ENCODE measurements at regions not wholly inside any gene's neighbourhood (a gene's known extent, or its start where the extent isn't known, plus 50 kb on each side); places are given as distances from the start of the nearest gene placed in this dataset.
"Not testable (repeated sequence)": the region's sequence is repeated elsewhere in the genome, so short reads cannot be mapped to it uniquely, and the experiment has no call there.

DNA sequence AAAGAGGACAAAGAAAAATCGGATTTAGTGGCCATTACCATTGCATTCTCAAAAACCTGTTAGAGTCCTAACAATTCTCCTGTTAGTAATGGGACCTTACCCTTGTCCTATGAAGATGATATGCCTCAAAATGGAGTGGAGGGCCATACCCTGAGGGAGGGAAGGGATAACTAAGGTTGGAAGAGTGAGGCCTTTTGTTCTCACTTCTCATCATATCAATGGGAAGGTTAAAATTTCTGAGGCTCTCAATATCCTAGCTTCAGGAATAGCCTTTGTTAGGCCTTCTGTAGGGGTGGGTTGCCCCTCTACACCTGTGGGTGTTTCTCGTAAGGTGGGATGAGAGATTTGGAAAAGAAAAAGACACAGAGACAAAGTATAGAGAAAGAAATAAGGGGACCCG, 109.4 kb upstream of the SGIP1 start:
- DNase-seq (ENCODE audit: low read depth), result not testable (repeated sequence)

GRCh38 chr1:66426239-66426853, 107.6 kb upstream of the SGIP1 start:
- DNase-seq (ENCODE audit: low read depth), result no peak

DNA sequence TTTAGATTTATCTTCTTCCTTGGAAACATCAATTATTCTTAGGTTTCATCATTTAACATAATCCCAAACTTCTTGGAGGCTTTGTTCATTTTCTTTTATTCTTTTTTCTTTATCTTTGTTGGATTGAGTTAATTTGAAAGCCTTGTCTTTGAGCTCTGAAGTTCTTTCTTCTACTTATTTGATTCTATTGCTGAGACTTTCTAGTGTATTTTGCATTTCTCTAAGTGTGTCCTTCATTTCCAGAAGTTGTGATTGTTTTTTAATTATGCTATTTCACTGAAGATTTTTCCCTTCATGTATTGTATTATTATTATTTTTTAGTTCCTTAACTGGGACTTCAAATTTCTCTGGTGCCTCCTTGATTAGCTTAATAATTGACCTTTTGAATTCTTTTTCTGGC, 103.1 kb upstream of the SGIP1 start:
- DNase-seq (ENCODE audit: low read depth), result not testable (repeated sequence)

DNA sequence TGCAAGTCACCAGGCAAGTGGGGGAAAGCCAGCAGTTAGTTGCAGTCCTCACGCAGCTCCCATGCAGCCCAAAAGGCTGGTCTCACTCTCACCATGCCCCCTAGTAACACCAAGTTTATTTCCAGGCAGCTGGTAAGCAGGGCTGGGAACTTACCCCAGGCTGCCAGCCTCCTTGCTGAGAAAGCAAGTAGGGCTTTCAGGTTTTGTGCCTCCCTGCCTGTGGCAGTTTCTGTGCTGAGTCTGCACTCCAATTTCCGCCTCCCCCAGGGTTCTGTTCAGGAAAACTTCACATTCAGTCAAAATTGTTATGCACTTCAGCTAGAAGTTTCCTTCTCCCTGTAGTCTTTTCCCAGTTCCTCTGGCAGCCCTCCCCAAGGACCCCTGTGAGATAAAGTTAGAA, 102.0 kb upstream of the SGIP1 start:
- DNase-seq (ENCODE audit: low read depth), result no peak

DNA sequence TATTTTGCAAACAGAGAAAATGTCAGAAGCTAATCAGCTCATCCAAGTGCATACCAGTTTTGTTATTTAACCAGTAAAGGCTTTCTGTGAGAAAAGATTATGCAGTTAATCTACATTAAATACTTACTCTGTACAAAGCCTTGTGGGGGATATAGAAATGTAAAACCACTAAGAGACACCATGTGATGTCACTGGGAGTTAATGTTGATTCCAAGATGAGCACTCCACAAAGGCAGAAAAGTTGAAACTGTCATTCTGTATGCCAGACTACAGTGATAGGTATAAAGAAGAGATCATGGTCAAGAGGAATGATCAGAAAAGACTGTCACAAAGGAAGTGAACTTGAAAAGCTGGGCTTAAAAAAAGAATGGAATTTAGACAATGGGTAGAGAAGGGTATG, 100.3 kb upstream of the SGIP1 start:
- DNase-seq (ENCODE audit: low read depth), result no peak

- DNase-seq (ENCODE audit: low read depth), result no peak
Observed at GRCh38 chr1:66434096-66434495, 99.9 kb upstream of the SGIP1 start.

DNA sequence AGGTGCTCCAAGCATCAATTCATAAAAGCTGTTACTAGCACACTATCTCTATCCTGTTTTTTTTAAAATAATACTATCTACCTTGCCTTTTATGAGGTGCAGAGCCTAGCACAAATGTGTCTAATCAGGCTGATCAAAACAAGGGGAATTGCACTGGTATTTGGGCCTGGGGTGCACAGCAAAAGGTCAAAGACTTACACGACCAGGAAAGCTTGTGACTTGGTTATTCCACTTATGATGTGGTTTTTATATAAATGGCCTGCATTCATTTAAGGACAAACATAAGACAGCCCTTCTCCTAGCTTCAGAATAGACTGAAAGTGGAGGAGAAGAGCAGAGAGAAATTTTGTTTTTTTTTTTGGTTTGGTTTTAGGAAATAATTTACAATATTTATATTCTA, 98.4 kb upstream of the SGIP1 start:
- no peak for DNase-seq (ENCODE audit: low read depth)

DNA sequence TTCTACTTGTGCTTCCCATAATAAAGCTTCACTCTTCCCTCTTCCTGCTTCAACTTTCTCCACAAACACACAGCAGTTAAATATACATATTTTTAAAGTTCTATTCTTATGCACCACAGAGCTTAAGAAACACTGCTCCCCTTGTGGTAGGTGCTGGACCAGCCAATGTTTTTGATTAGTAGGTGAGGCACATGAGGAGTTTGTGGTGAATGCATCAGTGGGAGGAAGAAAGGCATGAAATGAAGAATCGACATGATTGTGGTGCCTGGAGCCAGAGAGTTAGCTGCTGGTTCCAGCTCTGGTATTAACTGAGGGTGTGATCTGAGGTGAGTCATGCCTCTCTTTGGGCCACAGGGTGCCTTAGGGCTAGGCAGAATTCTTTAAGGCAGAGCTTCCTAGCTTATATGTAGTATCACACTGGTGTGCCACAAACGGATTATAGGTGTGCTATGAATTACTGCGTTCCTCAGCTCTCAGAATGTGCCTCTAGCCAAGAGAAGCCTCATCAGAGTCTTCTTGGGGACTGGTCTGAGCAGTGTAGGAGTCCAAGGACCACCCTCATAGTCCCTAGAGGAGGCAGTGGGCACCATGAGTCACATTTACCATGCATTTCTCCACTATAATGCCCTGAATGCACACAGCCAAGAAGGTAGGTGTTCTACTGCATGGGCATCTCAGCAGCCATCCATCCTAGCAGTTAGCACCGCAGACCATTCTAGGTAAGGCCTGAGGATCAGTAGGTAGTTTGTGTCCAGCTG, 97.4 kb upstream of the SGIP1 start:
- peak; percentile 14 for DNase-seq (ENCODE audit: low read depth)

DNA sequence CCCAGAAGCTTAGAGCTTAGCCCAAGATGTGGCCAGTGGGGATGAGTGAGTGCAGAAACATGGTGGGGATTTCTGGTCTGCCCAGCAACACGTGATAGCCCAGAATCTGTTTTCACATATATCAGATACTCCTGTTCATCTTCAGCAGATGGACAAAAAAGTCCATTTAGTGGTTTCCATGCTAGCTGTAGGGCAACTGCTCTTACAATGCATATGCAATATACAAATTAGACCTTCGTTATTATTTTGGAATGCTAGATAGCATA, 96.9 kb upstream of the SGIP1 start:
- no peak for DNase-seq (ENCODE audit: low read depth)

DNA sequence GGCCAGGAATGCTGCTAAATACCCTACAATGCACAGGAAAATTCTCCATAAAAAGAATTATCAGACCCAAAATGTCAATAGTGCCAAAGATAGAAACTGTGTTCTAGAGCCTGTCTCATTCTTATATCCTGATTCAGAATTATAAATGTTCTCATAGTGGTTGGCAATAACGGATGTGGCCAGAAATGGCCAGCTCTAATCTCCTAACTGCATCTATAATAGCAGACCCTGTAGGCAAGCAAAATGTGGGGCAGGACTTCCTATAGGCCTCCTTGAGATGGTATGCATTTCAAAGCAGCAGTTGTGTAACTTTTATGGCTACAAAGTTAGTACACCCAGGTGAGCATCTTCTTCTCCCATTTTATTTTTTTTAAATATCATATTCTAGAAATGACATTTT, 95.9 kb upstream of the SGIP1 start:
- no peak for DNase-seq (ENCODE audit: low read depth)

DNA sequence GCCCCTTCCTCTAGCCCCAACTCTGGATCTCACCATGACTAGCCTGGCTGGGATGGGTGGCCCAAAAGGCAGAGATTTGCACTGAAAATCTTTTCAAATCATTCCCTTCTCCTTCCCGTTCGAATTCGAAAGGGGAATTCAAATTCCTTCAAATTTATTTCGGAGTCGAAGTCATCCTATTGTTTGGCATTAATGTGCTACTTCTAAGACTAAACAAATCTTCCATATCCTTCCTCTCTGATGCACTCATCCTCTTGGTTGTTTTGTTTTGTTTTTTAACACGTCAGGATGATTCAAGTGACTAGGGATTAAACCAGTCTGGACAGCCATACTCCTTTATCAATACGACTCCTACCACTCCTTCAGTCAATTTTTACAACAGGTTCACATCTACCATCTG, 95.5 kb upstream of the SGIP1 start:
- no peak for DNase-seq (ENCODE audit: low read depth)

DNA sequence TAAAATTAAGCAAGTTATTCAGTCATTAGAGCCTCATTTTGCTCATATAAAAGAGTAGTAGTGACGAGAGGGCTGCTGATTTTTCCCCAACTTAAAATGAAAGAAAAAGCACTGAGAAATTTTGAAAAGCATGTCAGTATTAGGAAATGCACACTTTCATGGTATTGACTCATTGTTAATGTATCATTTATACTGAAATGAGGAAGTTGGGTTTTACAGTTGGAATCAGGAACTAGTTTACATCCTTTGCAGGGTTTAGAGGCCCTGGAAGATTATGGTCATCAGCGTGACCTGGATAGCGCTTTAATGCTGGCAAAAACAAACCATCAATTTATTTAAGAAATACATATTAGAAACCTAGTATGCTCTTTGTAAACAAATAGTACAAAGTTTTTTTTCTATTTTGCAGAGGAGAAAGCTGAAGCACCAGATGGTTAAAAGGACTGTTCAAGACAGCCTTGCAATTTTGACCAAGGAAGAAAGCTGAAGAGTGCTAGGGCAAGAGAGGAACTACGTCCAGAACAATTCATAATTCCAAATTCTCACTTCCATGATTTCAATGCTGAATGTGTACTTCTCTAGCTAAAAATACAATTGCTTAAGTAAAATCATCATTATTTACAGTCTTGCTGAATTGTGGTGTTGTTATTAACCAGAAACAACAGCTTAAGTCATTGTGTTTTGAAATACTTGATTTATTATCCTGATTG, 94.8 kb upstream of the SGIP1 start:
- no peak for DNase-seq (ENCODE audit: low read depth)

DNA sequence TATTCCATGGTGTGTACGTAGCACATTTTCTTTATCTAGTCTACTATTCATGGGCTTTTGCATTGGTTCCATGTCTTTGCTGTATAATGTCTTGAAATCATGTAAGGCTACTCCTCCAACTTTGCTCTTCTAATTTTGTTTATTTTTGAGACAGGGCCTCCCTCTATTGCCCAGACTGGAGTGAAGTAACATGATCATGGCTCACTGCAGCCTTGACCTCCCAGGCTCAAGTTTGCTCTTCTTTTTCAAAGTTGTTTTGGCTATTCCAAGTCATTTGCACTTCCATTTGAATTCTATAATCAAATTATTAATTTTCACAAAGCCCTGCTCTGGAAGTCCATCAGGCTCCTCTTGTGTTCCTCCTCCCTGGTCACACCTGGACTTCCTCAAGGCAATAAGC, 90.2 kb upstream of the SGIP1 start:
- no peak for DNase-seq (ENCODE audit: low read depth)

- DNase-seq (ENCODE audit: low read depth), result no peak
Observed at GRCh38 chr1:66444438-66445265, 89.3 kb upstream of the SGIP1 start.

- peak; percentile 19 for DNase-seq (ENCODE audit: low read depth)
Observed at GRCh38 chr1:66445492-66446181, 88.3 kb upstream of the SGIP1 start.

DNA sequence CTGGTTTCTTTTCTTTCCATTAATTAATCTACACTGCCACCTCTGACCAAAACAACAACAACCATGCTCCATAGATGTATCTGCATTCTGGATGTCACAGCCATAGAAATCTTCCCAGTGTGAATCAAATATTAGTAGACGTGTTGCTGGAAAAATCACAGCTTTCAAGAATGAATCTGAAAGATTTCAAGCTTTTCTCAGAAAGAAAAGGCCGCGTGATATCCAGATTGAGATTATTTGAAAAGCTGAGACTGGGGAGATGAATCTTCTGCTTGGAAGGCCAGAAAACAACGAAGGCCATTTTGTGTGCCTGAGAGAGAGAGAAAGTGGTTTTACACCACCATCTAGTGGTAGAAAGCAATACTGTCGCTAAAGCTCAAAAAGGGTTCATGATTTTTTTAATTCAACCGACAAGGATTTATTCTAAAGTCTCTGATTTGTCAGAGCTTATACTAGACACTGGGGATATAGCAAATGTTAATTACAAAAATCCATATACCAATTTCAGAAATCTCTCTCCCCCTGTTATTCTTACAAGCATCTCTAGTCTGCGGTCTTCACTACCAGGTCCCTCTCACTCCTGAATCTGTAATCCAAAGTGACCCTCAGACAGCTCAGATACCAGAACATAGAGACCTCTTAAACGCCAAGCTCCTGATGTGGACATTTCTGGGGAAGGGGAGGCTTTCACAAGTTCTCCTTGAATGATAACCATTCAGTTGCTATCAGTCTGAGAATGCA, 87.5 kb upstream of the SGIP1 start:
- DNase-seq (ENCODE audit: low read depth), result peak; percentile 1

DNA sequence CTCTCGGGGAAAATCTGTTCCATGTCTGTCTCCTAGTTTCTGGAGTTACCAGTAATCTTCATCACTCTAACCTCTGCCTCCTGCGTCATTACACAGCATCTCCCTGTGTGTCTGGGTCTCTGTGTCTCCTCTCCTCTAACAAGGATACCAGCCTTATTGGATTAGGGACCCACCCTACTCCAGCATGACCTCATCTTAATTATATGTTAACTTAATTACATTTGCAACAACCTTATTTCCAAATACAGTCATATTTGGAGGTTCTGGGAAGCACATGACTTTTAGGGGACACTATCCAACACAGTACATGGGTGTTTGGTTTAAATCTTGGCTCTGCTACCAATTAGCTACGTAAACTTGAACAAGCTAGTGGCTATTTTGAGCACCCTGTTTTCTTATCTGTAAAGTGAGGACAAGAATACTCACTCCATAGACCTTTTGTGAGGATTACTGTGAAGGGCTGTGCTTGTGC, 83.9 kb upstream of the SGIP1 start:
- no peak for DNase-seq (ENCODE audit: low read depth)

- no peak for DNase-seq (ENCODE audit: low read depth)
Observed at GRCh38 chr1:66450847-66451246, 83.1 kb upstream of the SGIP1 start.

DNA sequence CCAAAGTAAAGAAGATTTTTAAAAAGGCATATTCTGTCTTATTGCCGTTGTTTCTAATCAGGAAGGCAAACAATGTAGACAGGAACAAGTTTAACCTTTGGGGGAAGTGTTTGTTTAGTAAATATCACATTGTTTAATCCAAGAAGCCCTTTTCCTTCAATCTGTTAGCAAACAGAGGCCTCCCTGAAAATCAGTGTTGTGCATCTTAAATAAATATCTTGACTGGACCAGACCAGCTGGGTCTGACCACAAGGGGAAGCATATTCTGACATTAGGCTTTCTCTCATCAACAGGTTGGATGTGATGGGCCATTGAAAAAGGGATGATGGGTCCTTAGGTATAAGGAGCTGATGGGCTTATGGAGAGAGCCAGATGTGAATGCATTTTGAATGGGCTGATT, 81.8 kb upstream of the SGIP1 start:
- no peak for DNase-seq (ENCODE audit: low read depth)

DNA sequence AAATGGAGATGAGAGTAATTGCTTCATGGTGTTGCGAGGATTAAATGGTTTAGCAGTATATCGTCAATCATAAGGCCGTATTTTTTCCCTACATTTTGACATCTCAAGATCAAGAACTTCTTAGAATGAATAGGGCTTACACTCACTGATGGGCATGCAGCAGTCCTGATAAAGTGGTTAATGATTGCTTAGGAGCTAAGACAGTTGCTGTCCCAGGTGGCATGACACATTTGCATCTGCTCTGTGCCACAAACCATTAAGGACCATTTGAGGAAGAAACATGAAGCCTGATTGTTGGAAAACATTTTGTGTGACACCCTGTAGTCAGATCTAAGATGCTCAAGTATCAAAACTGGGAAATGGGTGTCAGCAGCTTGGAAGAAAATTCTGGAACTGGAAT, 81.0 kb upstream of the SGIP1 start:
- DNase-seq (ENCODE audit: low read depth), result no peak

GRCh38 chr1:66455446-66455845, 78.5 kb upstream of the SGIP1 start:
- DNase-seq (ENCODE audit: low read depth), result no peak

All from activated gamma-delta T cell treated with anti-CD3 and anti-CD28 coated beads, Interleukin-2, amount 50 U/mL, for 16 hours (primary cell).